ENCODE measurements at regions not wholly inside any gene's neighbourhood (a gene's known extent, or its start where the extent isn't known, plus 50 kb on each side); places are given as distances from the start of the nearest gene placed in this dataset.

DNA sequence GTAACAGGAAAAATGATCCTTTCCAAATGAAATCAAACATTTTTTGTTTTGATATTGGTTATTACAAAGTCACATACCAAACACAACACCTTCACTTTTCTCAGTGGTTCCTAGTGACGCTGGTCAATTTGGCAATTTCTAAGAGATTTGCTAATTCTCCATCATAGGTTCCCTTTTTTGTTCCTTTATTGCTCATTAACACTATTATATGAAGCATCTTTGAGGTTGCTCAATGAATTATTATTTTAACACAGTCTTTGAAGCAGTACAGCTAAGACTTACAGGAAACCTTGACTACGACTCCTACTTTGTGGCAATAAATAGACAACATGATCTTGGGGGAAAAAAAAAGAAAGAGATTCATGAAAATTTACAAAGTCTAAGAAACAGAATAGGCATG is 152.2 kb upstream of the VRK2 start:
- WGBS (ENCODE audit: extremely low coverage, insufficient coverage, insufficient read length), result no CpG with 5 or more reads among the region's 2 CpGs
- no peak overlapping the region for H2BK5ac ChIP-seq (ENCODE audit: low read depth, low read length, poor library complexity)
- no peak overlapping the region for H3K4me2 ChIP-seq (ENCODE audit: low read length)
- no peak overlapping the region for H4K91ac ChIP-seq (ENCODE audit: low read depth, low read length)
- no peaks in the 10 kb centered on the region for H3K27me3 ChIP-seq (ENCODE audit: insufficient read depth, low read length)
- H3K79me2 ChIP-seq (ENCODE audit: control insufficient read depth, insufficient read depth, low read length, poor library complexity), result no peaks in the 10 kb centered on the region
- H3K18ac ChIP-seq (ENCODE audit: low read length), result no peak overlapping the region
- H3K14ac ChIP-seq (ENCODE audit: low read length), result no peak overlapping the region
- no peak overlapping the region for H4K8ac ChIP-seq (ENCODE audit: low read depth, low read length)
- H2BK120ac ChIP-seq (ENCODE audit: insufficient read depth, low read length, poor library complexity), result no peak overlapping the region
- no peak overlapping the region for H3K4ac ChIP-seq (ENCODE audit: low read depth, low read length)
- no peak overlapping the region for H3K27ac ChIP-seq (ENCODE audit: low read depth, low read length)
- no peaks in the 10 kb centered on the region for H3K4me1 ChIP-seq (ENCODE audit: control insufficient read depth in 1 of 2, insufficient read depth in 2 of 2, low read length in 2 of 2)
- H4K12ac ChIP-seq (ENCODE audit: low read depth, low read length), result no peak overlapping the region
- H3K4me3 ChIP-seq (ENCODE audit: low read depth, low read length), result no peak overlapping the region
- H3K36me3 ChIP-seq (ENCODE audit: control insufficient read depth in 1 of 2, insufficient read depth in 2 of 2, low read length in 2 of 2), result no peaks in the 10 kb centered on the region
- no peaks in the 10 kb centered on the region for H3K79me1 ChIP-seq (ENCODE audit: low read length)
- no peak overlapping the region for H2AK5ac ChIP-seq (ENCODE audit: low read length)
- H2BK12ac ChIP-seq (ENCODE audit: low read length), result no peak overlapping the region
- no peaks in the 10 kb centered on the region for H3K9me3 ChIP-seq (ENCODE audit: insufficient read depth, low read depth, low read length)
- H3K23ac ChIP-seq (ENCODE audit: low read length), result no peak overlapping the region
- no peak for DNase-seq
- no peak overlapping the region for H2AFZ ChIP-seq (ENCODE audit: insufficient read depth, low read length, poor library complexity)
- H3K9ac ChIP-seq (ENCODE audit: low read length), result no peak overlapping the region

DNA sequence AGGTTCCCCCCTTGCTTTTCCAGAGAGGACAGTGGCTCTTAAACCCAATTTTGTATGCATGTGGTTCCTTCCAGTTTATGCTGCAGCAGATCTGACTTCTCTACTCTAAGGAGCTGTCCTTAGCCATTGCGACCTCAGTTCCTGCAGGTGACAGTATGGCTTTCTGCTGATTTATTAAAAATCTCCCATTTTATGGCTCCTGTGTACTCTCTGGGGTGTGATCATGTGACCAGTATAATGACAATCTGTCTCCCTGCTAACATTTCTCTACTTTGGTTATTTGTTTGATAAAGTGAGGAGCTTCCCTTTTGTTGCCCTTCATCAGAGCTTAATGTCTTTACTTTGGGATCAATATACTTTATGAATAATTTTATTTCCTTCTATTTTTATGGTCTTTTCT is 148.7 kb upstream of the VRK2 start:
- Histone ChIP-seq H2AFZ (ENCODE audit: insufficient read depth, low read length, poor library complexity) (no peak overlapping the region), H3K4me1 (ENCODE audit: control insufficient read depth in 1 of 2, insufficient read depth in 2 of 2, low read length in 2 of 2) (no peaks in the 10 kb centered on the region), H3K4ac (ENCODE audit: low read depth, low read length) (no peak overlapping the region), H4K91ac (ENCODE audit: low read depth, low read length) (no peak overlapping the region), H2BK5ac (ENCODE audit: low read depth, low read length, poor library complexity) (no peak overlapping the region), H3K18ac (ENCODE audit: low read length) (no peak overlapping the region), H3K27me3 (ENCODE audit: insufficient read depth, low read length) (no peaks in the 10 kb centered on the region), H3K9ac (ENCODE audit: low read length) (no peak overlapping the region), H2BK12ac (ENCODE audit: low read length) (no peak overlapping the region), H4K12ac (ENCODE audit: low read depth, low read length) (no peak overlapping the region), H2BK120ac (ENCODE audit: insufficient read depth, low read length, poor library complexity) (no peak overlapping the region), H3K79me1 (ENCODE audit: low read length) (no peaks in the 10 kb centered on the region), H2AK5ac (ENCODE audit: low read length) (no peak overlapping the region), H4K8ac (ENCODE audit: low read depth, low read length) (no peak overlapping the region), H3K4me3 (ENCODE audit: low read depth, low read length) (no peak overlapping the region), H3K14ac (ENCODE audit: low read length) (no peak overlapping the region), H3K79me2 (ENCODE audit: control insufficient read depth, insufficient read depth, low read length, poor library complexity) (no peaks in the 10 kb centered on the region), H3K23ac (ENCODE audit: low read length) (no peak overlapping the region), H3K9me3 (ENCODE audit: insufficient read depth, low read depth, low read length) (no peaks in the 10 kb centered on the region), H3K36me3 (ENCODE audit: control insufficient read depth in 1 of 2, insufficient read depth in 2 of 2, low read length in 2 of 2) (no peaks in the 10 kb centered on the region), H3K27ac (ENCODE audit: low read depth, low read length) (no peak overlapping the region), H3K4me2 (ENCODE audit: low read length) (no peak overlapping the region)
- no peak for DNase-seq
- WGBS (ENCODE audit: extremely low coverage, insufficient coverage, insufficient read length), result no CpG with 5 or more reads among the region's 1 CpG

DNA sequence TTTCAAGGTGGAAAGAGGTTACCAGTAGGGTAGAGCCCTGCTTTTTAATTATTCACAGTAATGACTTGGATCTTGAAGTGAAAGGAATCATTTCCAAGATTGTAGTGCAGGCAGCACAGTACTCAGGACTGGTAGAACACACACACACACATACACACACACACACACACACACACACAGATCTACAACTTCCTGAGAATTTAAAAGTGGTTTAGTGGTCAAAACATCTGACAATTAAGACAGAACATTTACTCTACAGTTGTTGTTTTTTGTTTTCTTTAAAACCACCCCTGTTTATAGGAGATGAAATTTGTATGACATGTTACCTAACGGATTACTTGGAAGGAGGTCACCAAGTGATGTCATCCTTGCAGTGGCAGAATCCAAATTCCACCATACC is 146.7 kb upstream of the VRK2 start:
- Histone ChIP-seq H3K79me1 (ENCODE audit: low read length) (no peaks in the 10 kb centered on the region), H2AK5ac (ENCODE audit: low read length) (no peak overlapping the region), H3K79me2 (ENCODE audit: control insufficient read depth, insufficient read depth, low read length, poor library complexity) (no peaks in the 10 kb centered on the region), H2BK5ac (ENCODE audit: low read depth, low read length, poor library complexity) (no peak overlapping the region), H2BK120ac (ENCODE audit: insufficient read depth, low read length, poor library complexity) (no peak overlapping the region), H3K4me2 (ENCODE audit: low read length) (no peak overlapping the region), H3K18ac (ENCODE audit: low read length) (no peak overlapping the region), H3K14ac (ENCODE audit: low read length) (no peak overlapping the region), H4K91ac (ENCODE audit: low read depth, low read length) (no peak overlapping the region), H3K9me3 (ENCODE audit: insufficient read depth, low read depth, low read length) (no peaks in the 10 kb centered on the region), H3K4me1 (ENCODE audit: control insufficient read depth in 1 of 2, insufficient read depth in 2 of 2, low read length in 2 of 2) (no peaks in the 10 kb centered on the region), H2AFZ (ENCODE audit: insufficient read depth, low read length, poor library complexity) (no peak overlapping the region), H3K23ac (ENCODE audit: low read length) (no peak overlapping the region), H2BK12ac (ENCODE audit: low read length) (no peak overlapping the region), H3K9ac (ENCODE audit: low read length) (no peak overlapping the region), H3K36me3 (ENCODE audit: control insufficient read depth in 1 of 2, insufficient read depth in 2 of 2, low read length in 2 of 2) (no peaks in the 10 kb centered on the region), H3K4ac (ENCODE audit: low read depth, low read length) (no peak overlapping the region), H4K12ac (ENCODE audit: low read depth, low read length) (no peak overlapping the region), H3K27ac (ENCODE audit: low read depth, low read length) (no peak overlapping the region), H4K8ac (ENCODE audit: low read depth, low read length) (no peak overlapping the region), H3K27me3 (ENCODE audit: insufficient read depth, low read length) (no peaks in the 10 kb centered on the region), H3K4me3 (ENCODE audit: low read depth, low read length) (no peak overlapping the region)
- WGBS (ENCODE audit: extremely low coverage, insufficient coverage, insufficient read length), result no CpG with 5 or more reads among the region's 1 CpG
- no peak for DNase-seq

DNA sequence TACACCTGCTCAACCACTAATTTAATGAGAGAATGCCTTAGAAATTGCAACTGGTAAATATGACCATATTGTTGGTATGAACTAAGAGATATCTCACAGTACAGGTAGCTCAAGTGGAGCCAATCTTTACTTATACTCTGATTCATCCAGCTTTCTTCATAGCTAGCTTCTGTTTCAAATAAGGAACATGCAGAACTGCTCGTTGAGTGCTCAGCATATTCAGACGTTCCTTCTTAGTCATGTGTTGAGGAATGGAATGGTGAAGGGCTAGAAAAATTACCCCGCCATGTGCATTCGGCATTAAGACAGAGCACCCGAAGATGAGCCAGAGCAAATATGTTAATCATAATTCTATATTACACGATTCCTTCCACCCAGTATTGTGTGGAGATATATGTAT is 144.0 kb upstream of the VRK2 start:
- no peak overlapping the region for H3K27ac ChIP-seq (ENCODE audit: low read depth, low read length)
- H2BK12ac ChIP-seq (ENCODE audit: low read length), result no peak overlapping the region
- no peak overlapping the region for H4K91ac ChIP-seq (ENCODE audit: low read depth, low read length)
- no peak overlapping the region for H2BK5ac ChIP-seq (ENCODE audit: low read depth, low read length, poor library complexity)
- H3K79me1 ChIP-seq (ENCODE audit: low read length), result no peaks in the 10 kb centered on the region
- WGBS (ENCODE audit: extremely low coverage, insufficient coverage, insufficient read length), result no CpG with 5 or more reads among the region's 6 CpGs
- H3K9ac ChIP-seq (ENCODE audit: low read length), result no peak overlapping the region
- no peak overlapping the region for H3K4ac ChIP-seq (ENCODE audit: low read depth, low read length)
- H3K23ac ChIP-seq (ENCODE audit: low read length), result no peak overlapping the region
- H2BK120ac ChIP-seq (ENCODE audit: insufficient read depth, low read length, poor library complexity), result no peak overlapping the region
- H4K8ac ChIP-seq (ENCODE audit: low read depth, low read length), result no peak overlapping the region
- H2AK5ac ChIP-seq (ENCODE audit: low read length), result no peak overlapping the region
- H3K4me1 ChIP-seq (ENCODE audit: control insufficient read depth in 1 of 2, insufficient read depth in 2 of 2, low read length in 2 of 2), result no peaks in the 10 kb centered on the region
- no peak overlapping the region for H3K14ac ChIP-seq (ENCODE audit: low read length)
- no peak overlapping the region for H4K12ac ChIP-seq (ENCODE audit: low read depth, low read length)
- no peaks in the 10 kb centered on the region for H3K27me3 ChIP-seq (ENCODE audit: insufficient read depth, low read length)
- H3K79me2 ChIP-seq (ENCODE audit: control insufficient read depth, insufficient read depth, low read length, poor library complexity), result no peaks in the 10 kb centered on the region
- no peak overlapping the region for H2AFZ ChIP-seq (ENCODE audit: insufficient read depth, low read length, poor library complexity)
- no peak overlapping the region for H3K4me3 ChIP-seq (ENCODE audit: low read depth, low read length)
- H3K9me3 ChIP-seq (ENCODE audit: insufficient read depth, low read depth, low read length), result no peaks in the 10 kb centered on the region
- no peaks in the 10 kb centered on the region for H3K36me3 ChIP-seq (ENCODE audit: control insufficient read depth in 1 of 2, insufficient read depth in 2 of 2, low read length in 2 of 2)
- H3K4me2 ChIP-seq (ENCODE audit: low read length), result no peak overlapping the region
- DNase-seq, result peak; percentile 12 to 51
- H3K18ac ChIP-seq (ENCODE audit: low read length), result no peak overlapping the region
